K562 (cell line): ENCODE measurements at regions not wholly inside any gene's neighbourhood (a gene's known extent, or its start where the extent isn't known, plus 50 kb on each side); places are given as distances from the start of the nearest gene placed in this dataset.

Source experiments
- ATAC-seq: fragments of 200-7000 bp; cut with Tn5 transposase; 3 replicates; pipeline ENCODE4 v1.9.1; 2020; ENCODE audit warnings: moderate library complexity
- BruUV-seq: library from RNA; stranded (reverse); fragments of 400-500 nt; replicated peaks from 2 replicates; lab custom pipeline; 2021; lab: Mats Ljungman, UMichigan
- CTCF ChIA-PET: fragments of 300-600 bp; formaldehyde crosslinking; extraction: SDS; loops from one replicate; lab custom pipeline; 2021; ENCODE audit warnings: low intra/inter-chr PET ratio; lab: Yijun Ruan, JAX
- POLR2A ChIA-PET: fragments of 300-600, 350-650 bp; sonication (Branson Sonifier 250); formaldehyde crosslinking; extraction: SDS; loops from one replicate; lab custom pipeline; 2021; ENCODE audit warnings: antibody characterized with exemption, inconsistent platforms; lab: Yijun Ruan, JAX
- DNase-seq, 4 experiments: peaks; one replicate each; pipeline versions ENCODE4 v3.0.0 to v3.0.0-alpha.2; 2011 to 2018; ENCODE audit warnings: low spot score in 3 of 4, mixed read lengths in 3 of 4; ENCODE audit errors: extremely low read depth in 1 of 4
- FAIRE-seq: peaks from 2 replicates; lab custom pipeline; 2011; peaks lifted over from hg19 to GRCh38; lab: Jason Lieb, UNC
- H2AFZ ChIP-seq: 2 replicates; pipeline ENCODE4 v1.6.0; 2011; ENCODE audit warnings: low read depth, low read length, control low read depth, inconsistent platforms
- H3K27ac ChIP-seq: fragments of 200-600 bp; 3 replicates; pipeline ENCODE4 v1.8.0; 2011; ENCODE audit warnings: low read depth, mild to moderate bottlenecking, control low read depth, inconsistent platforms, low read length, moderate library complexity, mixed read lengths; ENCODE audit errors: extremely low read depth
- H3K27me3 ChIP-seq, 2 experiments: fragments of 300-600 bp in 1 of 2; 2 replicates in 1 of 2; 3 replicates in 1 of 2; pipeline versions ENCODE4 v1.6.0 to v1.8.0; 2011; ENCODE audit warnings: inconsistent platforms in 2 of 2, low read length in 2 of 2, mild to moderate bottlenecking in 1 of 2, mixed read lengths in 1 of 2, moderate library complexity in 1 of 2; ENCODE audit not compliant: control insufficient read depth in 2 of 2, insufficient read depth in 2 of 2
- H3K36me3 ChIP-seq: fragments of 300-600 bp; 3 replicates; pipeline ENCODE4 v1.8.0; 2011; ENCODE audit warnings: mild to moderate bottlenecking, low read length, inconsistent platforms; ENCODE audit not compliant: control insufficient read depth, insufficient read depth
- H3K4me1 ChIP-seq, 2 experiments: fragments of 200-600 bp in 1 of 2; replicated peaks in 1 of 2; 2 replicates in 1 of 2; 3 replicates in 1 of 2; pipeline versions ENCODE4 v1.5.1 to v1.8.0; 2011; ENCODE audit warnings: inconsistent platforms in 2 of 2, low read length in 2 of 2, mild to moderate bottlenecking in 1 of 2, mixed read lengths in 1 of 2, moderate library complexity in 1 of 2; ENCODE audit not compliant: control insufficient read depth in 2 of 2, insufficient read depth in 2 of 2
- H3K4me2 ChIP-seq: 2 replicates; pipeline ENCODE4 v1.6.1; 2011; ENCODE audit warnings: low read length, control low read depth, inconsistent platforms, mixed read lengths; ENCODE audit not compliant: insufficient read depth
- H3K4me3 ChIP-seq: fragments of 200-600 bp; sonication (generic), shearing (Covaris generic); 2 replicates; pipeline ENCODE4 v1.5.1; 2016; ENCODE audit warnings: control low read depth, inconsistent platforms
- H3K79me2 ChIP-seq: fragments of 200-600 bp; 3 replicates; pipeline ENCODE4 v1.8.0; 2011; ENCODE audit warnings: low read length, inconsistent platforms; ENCODE audit not compliant: control insufficient read depth, insufficient read depth
- H3K9ac ChIP-seq, 2 experiments: 2 replicates each; pipeline versions ENCODE4 v1.6.0 to v1.6.1; 2011; ENCODE audit warnings: low read depth in 2 of 2, low read length in 2 of 2, control low read depth in 1 of 2, inconsistent platforms in 1 of 2, mild to moderate bottlenecking in 1 of 2, mixed read lengths in 1 of 2; ENCODE audit not compliant: insufficient read depth in 1 of 2
- H3K9me1 ChIP-seq: one replicate; pipeline ENCODE4 v1.6.0; 2011; ENCODE audit warnings: inconsistent platforms, mild to moderate bottlenecking, low read length, moderate library complexity; ENCODE audit not compliant: control insufficient read depth, insufficient read depth
- H3K9me3 ChIP-seq: replicated peaks from 2 replicates; pipeline ENCODE4 v1.5.1; 2011; ENCODE audit warnings: low read depth, low read length, inconsistent platforms; ENCODE audit not compliant: control insufficient read depth, insufficient read depth
- H4K20me1 ChIP-seq: replicated peaks from 2 replicates; pipeline ENCODE4 v1.6.1; 2011; ENCODE audit warnings: low read length, inconsistent platforms, mixed read lengths; ENCODE audit not compliant: control insufficient read depth, insufficient read depth
- HCFC1 ChIP-seq: IDR thresholded peaks from 2 replicates; pipeline ENCODE4 v1.6.1; 2012; ENCODE audit warnings: low read depth, low read length, improper control_type of control experiment
- HNRNPLL ChIP-seq: fragments of 200-400 bp; formaldehyde crosslinking; IDR thresholded peaks from 2 replicates; pipeline ENCODE4 v1.6.1; 2017; ENCODE audit warnings: low read length, low read depth, mild to moderate bottlenecking; ENCODE audit not compliant: poor library complexity, severe bottlenecking
- MCM5 ChIP-seq: fragments of 450-650 bp; IDR thresholded peaks from 2 replicates; pipeline ENCODE4 v1.6.1; 2016; ENCODE audit warnings: low read depth
- PML ChIP-seq: IDR thresholded peaks from 2 replicates; pipeline ENCODE4 v1.6.1; 2012; ENCODE audit warnings: low read length, inconsistent platforms
- SMAD2 ChIP-seq: fragments of 150-350 bp; IDR thresholded peaks from 2 replicates; pipeline ENCODE4 v1.6.1; 2014; ENCODE audit warnings: low read depth, mild to moderate bottlenecking, low read length
- SMAD4 ChIP-seq: fragments of 250-450 bp; sonication (Bioruptor Pico); conservative IDR thresholded peaks from 2 replicates; pipeline ENCODE4 v1.8.0; 2021; ENCODE audit warnings: inconsistent platforms, mild to moderate bottlenecking, moderate library complexity
- THRAP3 ChIP-seq: fragments of 450-650 bp; IDR thresholded peaks from 2 replicates; pipeline ENCODE4 v1.6.1; 2016; ENCODE audit warnings: mild to moderate bottlenecking, inconsistent platforms, borderline replicate concordance
- ZNF212 ChIP-seq: fragments of 450-650 bp; formaldehyde crosslinking; IDR thresholded peaks from 2 replicates; pipeline ENCODE4 v1.4.0; 2020; ENCODE audit warnings: mild to moderate bottlenecking
- ZNF561 ChIP-seq: fragments of 450-650 bp; formaldehyde crosslinking; conservative IDR thresholded peaks from 2 replicates; pipeline ENCODE4 v1.4.0; 2020; ENCODE audit warnings: mild to moderate bottlenecking, moderate library complexity
- ZSCAN32 ChIP-seq: fragments of 450-650 bp; formaldehyde crosslinking; IDR thresholded peaks from 2 replicates; pipeline ENCODE4 v1.4.0; 2020; ENCODE audit warnings: mild to moderate bottlenecking, moderate library complexity
- WGBS: fragments of 100-300 bp; shearing (Covaris generic); methylation state at CpG from one replicate; pipeline ENCODE4 v1.1.6; 2016; ENCODE audit warnings: low coverage, mixed read lengths; ENCODE audit not compliant: insufficient coverage; ENCODE audit errors: missing lambda C conversion rate; 5-methylcytosine and 5-hydroxymethylcytosine counted together
- in situ Hi-C: fragments of 300-500 bp; cut with MboI; formaldehyde crosslinking; loops from 4 replicates; pipeline ENCODE4 v1.15.0; 2018; ENCODE audit warnings: inconsistent platforms, mixed read lengths
- intact Hi-C: fragments of 100-400 bp; cut with micrococcal nuclease; formaldehyde crosslinking; loops from 2 replicates; pipeline ENCODE4 v1.14.2; 2022
- TF ChIP-seq, protein P1 (sequence below): sonication (generic); formaldehyde crosslinking; IDR thresholded peaks from 2 replicates; pipeline ENCODE4 v1.8.1; 2023; ENCODE audit warnings: mild to moderate bottlenecking, missing genetic modification reagents
- TF ChIP-seq, protein P2 (sequence below), 2 experiments: IDR thresholded peaks; 2 replicates each; pipeline ENCODE4 v1.6.1; 2012; ENCODE audit warnings: improper control_type of control experiment in 2 of 2, low read depth in 2 of 2, low read length in 2 of 2, borderline replicate concordance in 1 of 2
- TF ChIP-seq, protein P3 (sequence below): fragments of 250-450 bp; sonication (Bioruptor Pico); IDR thresholded peaks from 2 replicates; pipeline ENCODE4 v1.4.0; 2020; ENCODE audit warnings: mild to moderate bottlenecking, moderate library complexity

DNA sequence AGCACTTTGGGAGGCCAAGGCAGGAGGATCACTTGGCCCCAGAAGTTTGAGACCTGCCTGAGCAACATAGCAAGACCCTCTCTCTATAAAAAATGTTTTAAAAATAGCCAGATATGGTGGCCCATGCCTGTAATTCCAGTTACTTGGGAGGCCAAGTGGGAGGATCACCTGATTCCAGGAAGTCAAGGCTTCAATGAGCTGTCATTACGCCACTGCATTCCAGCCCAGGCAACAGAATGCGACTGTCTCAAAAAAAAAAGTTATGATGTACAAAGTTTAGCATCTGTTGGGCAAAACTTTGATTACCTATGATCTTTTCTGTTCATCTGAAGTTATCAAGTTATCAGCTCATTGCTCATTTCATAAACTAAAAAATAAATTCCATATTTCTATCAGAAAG lies 504.1 kb upstream of the PKDCC start:
- H3K4me3 ChIP-seq, result no peak overlapping the region
- ATAC-seq (no peak), FAIRE-seq (no peak)
- intact Hi-C loops, result no loop called here
- TF ChIP-seq HCFC1 (no peak), SMAD4 (no peak), ZSCAN32 (CRISPR knock-in tag) (no peak), THRAP3 (no peak), ZNF212 (CRISPR knock-in tag) (no peak), PML (no peak), SMAD2 (no peak), ZNF561 (no peak), MCM5 (no peak), HNRNPLL (no peak)
- TF ChIP-seq, protein P1, sequence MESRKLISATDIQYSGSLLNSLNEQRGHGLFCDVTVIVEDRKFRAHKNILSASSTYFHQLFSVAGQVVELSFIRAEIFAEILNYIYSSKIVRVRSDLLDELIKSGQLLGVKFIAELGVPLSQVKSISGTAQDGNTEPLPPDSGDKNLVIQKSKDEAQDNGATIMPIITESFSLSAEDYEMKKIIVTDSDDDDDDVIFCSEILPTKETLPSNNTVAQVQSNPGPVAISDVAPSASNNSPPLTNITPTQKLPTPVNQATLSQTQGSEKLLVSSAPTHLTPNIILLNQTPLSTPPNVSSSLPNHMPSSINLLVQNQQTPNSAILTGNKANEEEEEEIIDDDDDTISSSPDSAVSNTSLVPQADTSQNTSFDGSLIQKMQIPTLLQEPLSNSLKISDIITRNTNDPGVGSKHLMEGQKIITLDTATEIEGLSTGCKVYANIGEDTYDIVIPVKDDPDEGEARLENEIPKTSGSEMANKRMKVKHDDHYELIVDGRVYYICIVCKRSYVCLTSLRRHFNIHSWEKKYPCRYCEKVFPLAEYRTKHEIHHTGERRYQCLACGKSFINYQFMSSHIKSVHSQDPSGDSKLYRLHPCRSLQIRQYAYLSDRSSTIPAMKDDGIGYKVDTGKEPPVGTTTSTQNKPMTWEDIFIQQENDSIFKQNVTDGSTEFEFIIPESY (CRISPR knock-in tag), result no peak
- TF ChIP-seq, protein P2, sequence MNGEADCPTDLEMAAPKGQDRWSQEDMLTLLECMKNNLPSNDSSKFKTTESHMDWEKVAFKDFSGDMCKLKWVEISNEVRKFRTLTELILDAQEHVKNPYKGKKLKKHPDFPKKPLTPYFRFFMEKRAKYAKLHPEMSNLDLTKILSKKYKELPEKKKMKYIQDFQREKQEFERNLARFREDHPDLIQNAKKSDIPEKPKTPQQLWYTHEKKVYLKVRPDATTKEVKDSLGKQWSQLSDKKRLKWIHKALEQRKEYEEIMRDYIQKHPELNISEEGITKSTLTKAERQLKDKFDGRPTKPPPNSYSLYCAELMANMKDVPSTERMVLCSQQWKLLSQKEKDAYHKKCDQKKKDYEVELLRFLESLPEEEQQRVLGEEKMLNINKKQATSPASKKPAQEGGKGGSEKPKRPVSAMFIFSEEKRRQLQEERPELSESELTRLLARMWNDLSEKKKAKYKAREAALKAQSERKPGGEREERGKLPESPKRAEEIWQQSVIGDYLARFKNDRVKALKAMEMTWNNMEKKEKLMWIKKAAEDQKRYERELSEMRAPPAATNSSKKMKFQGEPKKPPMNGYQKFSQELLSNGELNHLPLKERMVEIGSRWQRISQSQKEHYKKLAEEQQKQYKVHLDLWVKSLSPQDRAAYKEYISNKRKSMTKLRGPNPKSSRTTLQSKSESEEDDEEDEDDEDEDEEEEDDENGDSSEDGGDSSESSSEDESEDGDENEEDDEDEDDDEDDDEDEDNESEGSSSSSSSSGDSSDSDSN (IDR thresholded peaks at IDR 0.05; ENCODE audit: borderline replicate concordance in 1 of 2, low read depth in 2 of 2, low read length in 2 of 2), result no peak
- TF ChIP-seq, protein P3, sequence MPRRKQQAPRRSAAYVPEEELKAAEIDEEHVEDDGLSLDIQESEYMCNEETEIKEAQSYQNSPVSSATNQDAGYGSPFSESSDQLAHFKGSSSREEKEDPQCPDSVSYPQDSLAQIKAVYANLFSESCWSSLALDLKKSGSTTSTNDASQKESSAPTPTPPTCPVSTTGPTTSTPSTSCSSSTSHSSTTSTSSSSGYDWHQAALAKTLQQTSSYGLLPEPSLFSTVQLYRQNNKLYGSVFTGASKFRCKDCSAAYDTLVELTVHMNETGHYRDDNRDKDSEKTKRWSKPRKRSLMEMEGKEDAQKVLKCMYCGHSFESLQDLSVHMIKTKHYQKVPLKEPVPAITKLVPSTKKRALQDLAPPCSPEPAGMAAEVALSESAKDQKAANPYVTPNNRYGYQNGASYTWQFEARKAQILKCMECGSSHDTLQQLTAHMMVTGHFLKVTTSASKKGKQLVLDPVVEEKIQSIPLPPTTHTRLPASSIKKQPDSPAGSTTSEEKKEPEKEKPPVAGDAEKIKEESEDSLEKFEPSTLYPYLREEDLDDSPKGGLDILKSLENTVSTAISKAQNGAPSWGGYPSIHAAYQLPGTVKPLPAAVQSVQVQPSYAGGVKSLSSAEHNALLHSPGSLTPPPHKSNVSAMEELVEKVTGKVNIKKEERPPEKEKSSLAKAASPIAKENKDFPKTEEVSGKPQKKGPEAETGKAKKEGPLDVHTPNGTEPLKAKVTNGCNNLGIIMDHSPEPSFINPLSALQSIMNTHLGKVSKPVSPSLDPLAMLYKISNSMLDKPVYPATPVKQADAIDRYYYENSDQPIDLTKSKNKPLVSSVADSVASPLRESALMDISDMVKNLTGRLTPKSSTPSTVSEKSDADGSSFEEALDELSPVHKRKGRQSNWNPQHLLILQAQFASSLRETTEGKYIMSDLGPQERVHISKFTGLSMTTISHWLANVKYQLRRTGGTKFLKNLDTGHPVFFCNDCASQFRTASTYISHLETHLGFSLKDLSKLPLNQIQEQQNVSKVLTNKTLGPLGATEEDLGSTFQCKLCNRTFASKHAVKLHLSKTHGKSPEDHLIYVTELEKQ, result no peak
- TF ChIP-seq, all 486 proteins: peak for 0
- Histone ChIP-seq H3K9me3 (no peaks in the 10 kb centered on the region; the same call in 1 of the 2 replicates), H3K27me3 (no peaks in the 10 kb centered on the region), H4K20me1 (no peaks in the 10 kb centered on the region), H3K27ac (no peak overlapping the region), H3K9me1 (no peaks in the 10 kb centered on the region), H2AFZ (no peak overlapping the region), H3K4me1 (no peaks in the 10 kb centered on the region), H3K36me3 (no peaks in the 10 kb centered on the region), H3K79me2 (no peaks in the 10 kb centered on the region), H3K4me2 (no peak overlapping the region), H3K9ac (no peak overlapping the region)
- in situ Hi-C loops, result no loop called here
- no TSS peak for BruUV-seq
- no peak for DNase-seq
- ChIA-PET CTCF (no interaction called here), POLR2A (no interaction called here)
- WGBS, result 0% methylated on average over 2 of the region's 2 CpGs
